Endothelial cell of umbilical vein (primary cell): ENCODE measurements at regions not wholly inside any gene's neighbourhood (a gene's known extent, or its start where the extent isn't known, plus 50 kb on each side); places are given as distances from the start of the nearest gene placed in this dataset.

Experiments used
- BruUV-seq: library from RNA; stranded (reverse); fragments of 400-500 nt; replicated peaks from 2 replicates; lab custom pipeline; 2021; lab: Mats Ljungman, UMichigan
- CTCF ChIA-PET: fragments of 300-600, 350-600 bp; sonication (Branson Sonifier 250); formaldehyde crosslinking; loops from one replicate; lab custom pipeline; 2021; ENCODE audit warnings: antibody characterized with exemption, inconsistent platforms; lab: Charles Lee
- POLR2A ChIA-PET: fragments of 300-600, 350-600 bp; sonication (Branson Sonifier 250); formaldehyde crosslinking; loops from one replicate; lab custom pipeline; 2021; ENCODE audit warnings: antibody characterized with exemption, inconsistent platforms; lab: Charles Lee
- DNase-seq: peaks from one replicate; pipeline ENCODE4 v3.0.0-alpha.2; 2011; ENCODE audit warnings: low read depth, low spot score
- FAIRE-seq: peaks from 2 replicates; lab custom pipeline; 2011; peaks lifted over from hg19 to GRCh38; lab: Jason Lieb, UNC
- H2AFZ ChIP-seq: 2 replicates; pipeline ENCODE4 v1.6.0; 2012; ENCODE audit warnings: low read depth, low read length, control low read depth, inconsistent platforms
- H3K27ac ChIP-seq: 2 replicates; pipeline ENCODE4 v1.5.1; 2011; ENCODE audit warnings: low read depth, mild to moderate bottlenecking, control low read depth, low read length, moderate library complexity; ENCODE audit not compliant: insufficient read depth
- H3K27me3 ChIP-seq, 2 experiments: 2 replicates each; pipeline versions ENCODE4 v1.6.0 to v1.6.1; 2011; ENCODE audit warnings: low read length in 2 of 2, mixed read lengths in 1 of 2; ENCODE audit not compliant: control insufficient read depth in 2 of 2, insufficient read depth in 2 of 2
- H3K36me3 ChIP-seq, 2 experiments: 2 replicates in 1 of 2; 3 replicates in 1 of 2; pipeline ENCODE4 v1.5.1; 2011; ENCODE audit warnings: low read length in 2 of 2, mild to moderate bottlenecking in 1 of 2, moderate library complexity in 1 of 2; ENCODE audit not compliant: control insufficient read depth in 2 of 2, insufficient read depth in 2 of 2; ENCODE audit errors: extremely low read depth in 1 of 2
- H3K4me1 ChIP-seq: 3 replicates; pipeline ENCODE4 v1.5.1; 2011; ENCODE audit warnings: mild to moderate bottlenecking, low read length; ENCODE audit not compliant: control insufficient read depth, insufficient read depth; ENCODE audit errors: extremely low read depth
- H3K4me2 ChIP-seq: 2 replicates; pipeline ENCODE4 v1.6.1; 2011; ENCODE audit warnings: low read length, control low read depth, mixed read lengths; ENCODE audit not compliant: insufficient read depth
- H3K4me3 ChIP-seq, 3 experiments: fragments of 200-600 bp in 1 of 3; sonication (generic), shearing (Covaris generic) in 1 of 3; replicated peaks in 1 of 3; 2 replicates each; pipeline ENCODE4 v1.5.1; 2011 to 2016; ENCODE audit warnings: control low read depth in 3 of 3, low read length in 3 of 3, mild to moderate bottlenecking in 2 of 3, inconsistent platforms in 1 of 3, low read depth in 1 of 3, moderate library complexity in 1 of 3; ENCODE audit not compliant: insufficient read depth in 1 of 3
- H3K79me2 ChIP-seq: 2 replicates; pipeline ENCODE4 v1.6.0; 2012; ENCODE audit warnings: low read length, inconsistent platforms; ENCODE audit not compliant: control insufficient read depth, insufficient read depth
- H3K9ac ChIP-seq: replicated peaks from 2 replicates; pipeline ENCODE3; 2011; ENCODE audit warnings: low read length, control low read depth; ENCODE audit not compliant: insufficient read depth; ENCODE audit errors: extremely low read depth
- H3K9me1 ChIP-seq: replicated peaks from 3 replicates; pipeline ENCODE4 v1.6.0; 2011; ENCODE audit warnings: mild to moderate bottlenecking, low read length; ENCODE audit not compliant: control insufficient read depth, insufficient read depth; ENCODE audit errors: extremely low read depth
- H3K9me3 ChIP-seq: replicated peaks from 2 replicates; pipeline ENCODE4 v1.5.1; 2012; ENCODE audit warnings: low read length, inconsistent platforms; ENCODE audit not compliant: control insufficient read depth, insufficient read depth
- H4K20me1 ChIP-seq: replicated peaks from 2 replicates; pipeline ENCODE3; 2011; ENCODE audit warnings: mild to moderate bottlenecking, low read length; ENCODE audit not compliant: control insufficient read depth, insufficient read depth; ENCODE audit errors: extremely low read depth
- EZH2 ChIP-seq: IDR thresholded peaks from 2 replicates; pipeline ENCODE4 v1.6.1; 2012; ENCODE audit warnings: borderline replicate concordance, low read depth, mild to moderate bottlenecking, moderate library complexity, low read length, inconsistent platforms; ENCODE audit not compliant: severe bottlenecking
- FOS ChIP-seq: IDR thresholded peaks from 2 replicates; pipeline ENCODE4 v1.6.1; 2011; ENCODE audit warnings: mild to moderate bottlenecking, low read length, moderate library complexity, borderline replicate concordance; ENCODE audit not compliant: insufficient read depth
- MYC ChIP-seq: IDR thresholded peaks from one replicate; pipeline ENCODE4 v1.6.1; 2011; ENCODE audit warnings: mild to moderate bottlenecking, low read depth, low read length
- dilution Hi-C: fragments of 300-500 bp; cut with MboI; formaldehyde crosslinking; loops from one replicate; pipeline ENCODE4 v1.15.0; 2019; ENCODE audit warnings: low sequenced_read_pairs; ENCODE audit not compliant: extremely low pct_ligation_motif_present
- intact Hi-C: fragments of 100-400 bp; cut with micrococcal nuclease; formaldehyde crosslinking; loops from one replicate; pipeline ENCODE4 v1.10.0; 2022
- TF ChIP-seq, protein P1 (sequence below): IDR thresholded peaks from 2 replicates; pipeline ENCODE4 v1.6.1; 2011; ENCODE audit not compliant: insufficient read depth, insufficient read length
- TF ChIP-seq, protein P2 (sequence below), 2 donors: IDR thresholded peaks; 1 replicate in 1 of 2; 2 replicates in 1 of 2; pipeline ENCODE4 v1.5.1; 2011; ENCODE audit warnings: low read length in 2 of 2, mild to moderate bottlenecking in 2 of 2, moderate library complexity in 2 of 2, control low read depth in 1 of 2, inconsistent platforms in 1 of 2, low read depth in 1 of 2; ENCODE audit not compliant: insufficient read depth in 1 of 2; ENCODE audit errors: extremely low read depth in 1 of 2

DNA sequence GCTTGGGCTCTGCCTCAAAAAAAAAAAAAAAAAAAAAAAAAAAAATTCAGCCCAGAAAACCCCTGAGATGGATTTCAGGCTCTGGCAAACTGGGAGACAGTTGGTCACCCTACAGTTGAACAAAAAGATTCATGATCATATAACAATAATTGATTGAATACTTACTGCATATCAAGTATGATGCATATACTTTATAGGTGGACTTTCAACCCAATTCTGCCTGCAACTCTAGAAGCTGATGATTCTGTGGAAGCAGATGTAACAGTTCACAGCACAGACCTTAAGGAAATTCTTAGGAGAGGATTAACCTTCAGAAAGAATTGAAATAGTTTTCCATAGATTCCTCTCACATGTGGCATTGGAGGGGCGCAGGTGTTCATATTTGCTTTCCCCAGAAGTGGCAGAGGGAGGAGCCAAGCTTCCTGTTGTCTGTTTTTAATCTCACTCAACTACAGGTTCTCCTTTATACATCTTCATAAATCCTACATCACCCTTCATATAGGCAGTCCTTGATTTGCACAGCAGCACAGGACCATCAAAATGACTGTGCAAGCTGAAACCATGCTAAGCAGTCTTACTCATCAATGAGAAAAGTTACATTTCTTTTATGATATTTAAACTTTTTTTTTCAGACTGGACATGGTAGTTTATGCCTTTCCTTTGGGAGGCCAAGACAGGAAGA lies 149.4 kb upstream of the KLF3 start:
- Histone ChIP-seq H3K4me1 (no peaks in the 10 kb centered on the region), H3K4me2 (no peak overlapping the region), H3K27ac (no peak overlapping the region), H3K79me2 (no peaks in the 10 kb centered on the region), H4K20me1 (no peaks in the 10 kb centered on the region), H3K27me3 (peaks cover 7% of the 10 kb centered on the region in 2 experiments), H3K9me3 (no peaks in the 10 kb centered on the region), H3K9ac (no peak overlapping the region), H2AFZ (no peak overlapping the region), H3K4me3 (no peak overlapping the region), H3K9me1 (no peaks in the 10 kb centered on the region), H3K36me3 (no peaks in the 10 kb centered on the region)
- DNase-seq (no peak), FAIRE-seq (no peak)
- CTCF ChIA-PET = interaction anchor here (0.6 kb wide), 1 partner anchor 44 kb away, joined by 3 read pairs; no protein-coding TSS in a partner anchor
- intact Hi-C loops = no loop called here
- BruUV-seq = no TSS peak
- dilution Hi-C loops = no loop called here
- POLR2A ChIA-PET = no interaction called here
- TF ChIP-seq, protein P1, sequence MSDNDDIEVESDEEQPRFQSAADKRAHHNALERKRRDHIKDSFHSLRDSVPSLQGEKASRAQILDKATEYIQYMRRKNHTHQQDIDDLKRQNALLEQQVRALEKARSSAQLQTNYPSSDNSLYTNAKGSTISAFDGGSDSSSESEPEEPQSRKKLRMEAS = no peak
- TF ChIP-seq FOS (no peak), MYC (no peak), EZH2 (no peak)
- TF ChIP-seq, protein P2, sequence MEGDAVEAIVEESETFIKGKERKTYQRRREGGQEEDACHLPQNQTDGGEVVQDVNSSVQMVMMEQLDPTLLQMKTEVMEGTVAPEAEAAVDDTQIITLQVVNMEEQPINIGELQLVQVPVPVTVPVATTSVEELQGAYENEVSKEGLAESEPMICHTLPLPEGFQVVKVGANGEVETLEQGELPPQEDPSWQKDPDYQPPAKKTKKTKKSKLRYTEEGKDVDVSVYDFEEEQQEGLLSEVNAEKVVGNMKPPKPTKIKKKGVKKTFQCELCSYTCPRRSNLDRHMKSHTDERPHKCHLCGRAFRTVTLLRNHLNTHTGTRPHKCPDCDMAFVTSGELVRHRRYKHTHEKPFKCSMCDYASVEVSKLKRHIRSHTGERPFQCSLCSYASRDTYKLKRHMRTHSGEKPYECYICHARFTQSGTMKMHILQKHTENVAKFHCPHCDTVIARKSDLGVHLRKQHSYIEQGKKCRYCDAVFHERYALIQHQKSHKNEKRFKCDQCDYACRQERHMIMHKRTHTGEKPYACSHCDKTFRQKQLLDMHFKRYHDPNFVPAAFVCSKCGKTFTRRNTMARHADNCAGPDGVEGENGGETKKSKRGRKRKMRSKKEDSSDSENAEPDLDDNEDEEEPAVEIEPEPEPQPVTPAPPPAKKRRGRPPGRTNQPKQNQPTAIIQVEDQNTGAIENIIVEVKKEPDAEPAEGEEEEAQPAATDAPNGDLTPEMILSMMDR (IDR thresholded peaks at IDR 0.05; ENCODE audit: extremely low read depth in 1 of 2, insufficient read depth in 1 of 2, low read depth in 1 of 2, low read length in 2 of 2) = no peak
